C4-2B (cell line): ENCODE measurements at regions not wholly inside any gene's neighbourhood (a gene's known extent, or its start where the extent isn't known, plus 50 kb on each side); places are given as distances from the start of the nearest gene placed in this dataset.

Experiments used
- H3K27ac ChIP-seq: fragments of 450-650 bp; 2 replicates; pipeline ENCODE4 v1.5.1; 2017
- CTCF ChIP-seq: fragments of 450-650 bp; conservative IDR thresholded peaks from 2 replicates; pipeline ENCODE4 v1.5.1; 2017; ENCODE audit warnings: mild to moderate bottlenecking
- ZFX ChIP-seq: fragments of 450-650 bp; IDR thresholded peaks from 2 replicates; pipeline ENCODE4 v1.6.1; 2017

GRCh38 chr13:55307909-55308308 lies 1832.8 kb upstream of the PRR20A start:
- H3K27ac ChIP-seq: no peak overlapping the region
- TF ChIP-seq CTCF (no peak), ZFX (no peak)

GRCh38 chr13:55341891-55342290 lies 1798.8 kb upstream of the PRR20A start:
- no peak for TF ChIP-seq CTCF
- TF ChIP-seq ZFX: no peak
- H3K27ac ChIP-seq: no peak overlapping the region

- no peak overlapping the region for H3K27ac ChIP-seq
- no peak for TF ChIP-seq ZFX
- TF ChIP-seq CTCF: no peak
Measured at GRCh38 chr13:55345224-55345623, 1795.5 kb upstream of the PRR20A start.

GRCh38 chr13:55347528-55347927 lies 1793.2 kb upstream of the PRR20A start:
- no peak overlapping the region for H3K27ac ChIP-seq
- TF ChIP-seq ZFX: no peak
- no peak for TF ChIP-seq CTCF

GRCh38 chr13:55359067-55359466 lies 1781.7 kb upstream of the PRR20A start:
- no peak for TF ChIP-seq CTCF
- TF ChIP-seq ZFX: no peak
- H3K27ac ChIP-seq: no peak overlapping the region

- TF ChIP-seq CTCF: no peak
- no peak for TF ChIP-seq ZFX
Measured at GRCh38 chr13:55361141-55361540, 1779.6 kb upstream of the PRR20A start.

GRCh38 chr13:55366676-55367075 lies 1774.0 kb upstream of the PRR20A start:
- no peak for TF ChIP-seq ZFX
- no peak for TF ChIP-seq CTCF
- no peak overlapping the region for H3K27ac ChIP-seq

More at GRCh38 chr13:55361141-55361540, 1779.6 kb upstream of the PRR20A start:
- no peak overlapping the region for H3K27ac ChIP-seq
